ENCODE measurements at regions not wholly inside any gene's neighbourhood (a gene's known extent, or its start where the extent isn't known, plus 50 kb on each side); places are given as distances from the start of the nearest gene placed in this dataset.

DNA sequence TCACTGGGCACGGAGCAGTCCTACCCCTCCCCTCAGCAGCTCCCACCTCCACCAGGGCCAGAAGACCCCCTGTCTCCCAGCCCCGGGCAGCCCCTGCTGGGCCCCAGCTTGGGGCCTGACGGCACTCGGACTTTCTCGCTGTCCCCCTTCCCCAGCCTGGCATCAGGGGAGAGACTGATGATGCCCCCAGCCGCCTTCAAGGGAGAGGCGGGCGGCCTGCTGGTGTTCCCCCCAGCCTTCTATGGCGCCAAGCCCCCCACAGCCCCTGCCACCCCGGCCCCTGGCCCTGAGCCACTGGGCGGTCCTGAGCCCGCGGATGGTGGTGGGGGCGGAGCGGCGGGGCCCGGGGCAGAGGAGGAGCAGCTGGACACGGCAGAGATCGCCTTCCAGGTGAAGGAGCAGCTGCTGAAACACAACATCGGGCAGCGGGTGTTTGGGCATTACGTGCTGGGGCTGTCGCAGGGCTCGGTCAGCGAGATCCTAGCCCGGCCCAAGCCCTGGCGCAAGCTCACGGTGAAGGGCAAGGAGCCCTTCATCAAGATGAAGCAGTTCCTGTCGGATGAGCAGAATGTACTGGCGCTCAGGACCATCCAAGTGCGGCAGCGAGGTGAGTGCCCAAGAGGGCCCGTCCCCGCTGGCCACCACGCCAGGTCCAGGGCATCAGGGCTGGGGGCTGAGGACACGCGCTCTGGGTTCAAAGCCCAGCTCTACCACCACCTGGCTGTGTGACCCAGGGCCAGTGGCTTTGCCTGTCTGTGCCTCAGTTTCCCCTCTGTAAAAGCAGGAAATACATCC lies 58.6 kb downstream of the PHETA1 start:
- Histone ChIP-seq H3K4me3 (no peak overlapping the region), H3K27ac (no peak overlapping the region), H3K4me1 (no peaks in the 10 kb centered on the region), H3K9me3 (peaks cover 8% of the 10 kb centered on the region), H3K27me3 (no peaks in the 10 kb centered on the region), H3K36me3 (no peaks in the 10 kb centered on the region)
- TF ChIP-seq CTCF (IDR thresholded peaks at IDR 0.05): no peak
- no peak for ATAC-seq
- DNase-seq: no peak
- intact Hi-C loops (cut with DNase I): no loop called here

- no peak for TF ChIP-seq CTCF (IDR thresholded peaks at IDR 0.05)
Measured at GRCh38 chr12:111309584-111309983, 59.3 kb downstream of the PHETA1 start.

DNA sequence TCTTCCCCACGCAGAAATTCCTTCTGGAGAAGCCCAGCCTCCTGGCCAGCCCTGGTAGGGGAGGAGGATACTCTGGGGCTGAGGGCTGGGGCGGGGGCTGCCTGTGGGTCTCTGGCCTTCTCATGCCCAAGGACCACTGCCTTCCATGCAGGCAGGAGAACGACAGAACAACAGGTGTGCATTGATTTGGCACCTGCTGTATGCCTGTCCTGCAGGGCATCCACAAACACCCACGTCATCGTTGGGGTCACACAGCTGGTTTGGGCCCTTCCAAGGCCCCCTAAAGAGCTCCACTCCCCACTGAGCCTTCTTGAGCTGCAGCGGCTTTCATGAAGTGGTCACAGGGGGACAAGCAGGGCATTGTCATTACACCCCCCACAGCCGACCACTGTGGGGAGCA lies 60.4 kb downstream of the PHETA1 start:
- no peaks in the 10 kb centered on the region for H3K4me1 ChIP-seq
- TF ChIP-seq CTCF (IDR thresholded peaks at IDR 0.05): no peak
- no peaks in the 10 kb centered on the region for H3K27me3 ChIP-seq
- no peak overlapping the region for H3K27ac ChIP-seq
- intact Hi-C loops (cut with DNase I): no loop called here
- H3K36me3 ChIP-seq: no peaks in the 10 kb centered on the region
- no peak overlapping the region for H3K4me3 ChIP-seq
- DNase-seq (no peak), ATAC-seq (no peak)
- peaks cover 26% of the 10 kb centered on the region for H3K9me3 ChIP-seq

More at GRCh38 chr12:111309584-111309983, 59.3 kb downstream of the PHETA1 start:
- DNase-seq (no peak), ATAC-seq (no peak)
- H3K36me3 ChIP-seq: no peaks in the 10 kb centered on the region
- peaks cover 15% of the 10 kb centered on the region for H3K9me3 ChIP-seq
- H3K4me1 ChIP-seq: no peaks in the 10 kb centered on the region
- no peak overlapping the region for H3K4me3 ChIP-seq
- H3K27me3 ChIP-seq: no peaks in the 10 kb centered on the region
- H3K27ac ChIP-seq: no peak overlapping the region
- intact Hi-C loops (cut with DNase I): no loop called here

DNA sequence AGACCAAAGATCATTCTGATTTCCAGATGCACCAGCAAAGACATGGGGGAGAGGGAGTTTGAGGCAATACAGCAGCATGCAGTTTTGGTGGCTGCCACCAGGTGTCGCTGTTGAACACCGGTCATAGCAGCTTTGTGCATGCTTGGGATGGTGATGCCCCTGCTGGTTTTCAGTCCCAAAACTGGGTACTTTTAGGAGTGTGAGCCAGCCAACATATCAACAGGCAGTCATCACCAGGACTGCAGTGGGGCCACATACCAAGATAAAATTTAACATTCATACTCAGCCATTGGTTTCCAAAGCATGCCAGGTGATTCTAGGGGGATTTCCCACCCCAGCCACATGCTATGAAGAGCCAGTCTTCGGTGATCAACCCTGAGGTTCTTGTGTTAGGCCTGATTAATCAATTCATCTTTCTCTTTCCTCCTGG lies 64.2 kb downstream of the PHETA1 start:
- DNase-seq (no peak), ATAC-seq (peak; percentile 23)
- peak; percentile 51 for TF ChIP-seq CTCF (IDR thresholded peaks at IDR 0.05)
- H3K27me3 ChIP-seq: no peaks in the 10 kb centered on the region
- no peaks in the 10 kb centered on the region for H3K36me3 ChIP-seq
- intact Hi-C loops (cut with DNase I): no loop called here
- no peak overlapping the region for H3K4me3 ChIP-seq
- no peak overlapping the region for H3K27ac ChIP-seq
- H3K9me3 ChIP-seq: peaks cover 27% of the 10 kb centered on the region
- no peaks in the 10 kb centered on the region for H3K4me1 ChIP-seq

DNA sequence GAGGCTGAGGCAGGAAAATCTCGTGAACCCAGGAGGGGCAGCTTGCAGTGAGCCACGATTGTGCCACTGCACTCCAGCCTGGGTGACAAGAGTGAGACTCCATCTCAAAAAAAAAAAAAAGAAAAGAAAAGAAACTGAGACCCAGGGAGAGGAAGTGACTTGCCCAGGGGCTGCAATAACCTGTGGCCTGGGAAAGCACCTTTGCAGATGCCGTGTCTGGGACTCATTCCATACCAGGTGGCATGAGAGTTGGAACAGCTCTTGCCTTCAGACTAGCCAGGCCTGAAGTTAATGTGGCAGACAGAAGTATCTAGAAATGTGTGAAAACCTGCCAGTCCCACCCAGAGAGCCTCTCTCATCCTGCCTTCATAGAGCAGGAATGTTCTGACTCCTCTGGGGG lies 65.4 kb downstream of the PHETA1 start:
- peaks cover 6% of the 10 kb centered on the region for H3K27me3 ChIP-seq
- TF ChIP-seq CTCF (IDR thresholded peaks at IDR 0.05): no peak
- H3K4me1 ChIP-seq: no peaks in the 10 kb centered on the region
- no peak overlapping the region for H3K4me3 ChIP-seq
- no peak overlapping the region for H3K27ac ChIP-seq
- no peaks in the 10 kb centered on the region for H3K36me3 ChIP-seq
- DNase-seq (no peak), ATAC-seq (no peak)
- peaks cover 27% of the 10 kb centered on the region for H3K9me3 ChIP-seq
- intact Hi-C loops (cut with DNase I): no loop called here

Data from upper lobe of right lung (tissue), 1 donor.